ENCODE measurements at regions not wholly inside any gene's neighbourhood (a gene's known extent, or its start where the extent isn't known, plus 50 kb on each side); places are given as distances from the start of the nearest gene placed in this dataset.

- peaks cover 2% of the 10 kb centered on the region for H3K27me3 ChIP-seq (replicated peaks)
- no peak for DNase-seq
- H3K36me3 ChIP-seq (replicated peaks) = no peaks in the 10 kb centered on the region
- no peak overlapping the region for H3K27ac ChIP-seq
- TF ChIP-seq CTCF (IDR thresholded peaks at IDR 0.05; ENCODE audit: low read depth, low read length, missing control alignments) = no peak
- in situ Hi-C loops (cut with HindIII; ENCODE audit: low pct_ligation_motif_present, low sequenced_read_pairs) = no loop called here
- no peak overlapping the region for H3K4me3 ChIP-seq (ENCODE audit: low read depth, low read length)
These were observed 88.8 kb upstream of the SEPTIN5 start for GRCh38 chr22:19625331-19626041.

GRCh38 chr22:19626042-19626587, 88.2 kb upstream of the SEPTIN5 start:
- H3K27ac ChIP-seq = no peak overlapping the region
- no peak overlapping the region for H3K4me3 ChIP-seq (ENCODE audit: low read depth, low read length)
- in situ Hi-C loops (cut with HindIII; ENCODE audit: low pct_ligation_motif_present, low sequenced_read_pairs) = no loop called here
- no peak for TF ChIP-seq CTCF (IDR thresholded peaks at IDR 0.05; ENCODE audit: low read depth, low read length, missing control alignments)
- H3K27me3 ChIP-seq (replicated peaks) = peaks cover 2% of the 10 kb centered on the region
- no peak for DNase-seq
- no peaks in the 10 kb centered on the region for H3K36me3 ChIP-seq (replicated peaks)

DNA sequence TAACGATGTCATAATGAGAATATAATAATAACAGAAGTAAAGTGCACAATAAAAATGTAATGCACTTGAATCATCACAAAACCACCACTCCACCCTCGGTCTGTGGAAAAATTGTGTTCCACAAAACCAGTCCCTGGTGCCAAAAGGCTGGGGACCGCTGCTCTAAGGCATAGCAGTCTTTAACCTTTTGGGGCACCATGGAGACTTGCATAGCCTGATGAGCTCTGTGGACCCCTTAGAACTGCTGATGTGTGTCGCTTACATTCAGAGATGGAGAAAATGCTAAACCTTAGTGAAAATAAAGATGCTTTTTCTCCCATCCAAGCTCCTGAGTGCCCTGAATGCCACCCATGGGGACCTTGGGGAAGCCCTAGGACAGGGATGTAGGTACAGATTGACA, 87.6 kb upstream of the SEPTIN5 start:
- Histone ChIP-seq H3K27ac (no peak overlapping the region), H3K27me3 (replicated peaks) (peaks cover 2% of the 10 kb centered on the region), H3K36me3 (replicated peaks) (no peaks in the 10 kb centered on the region), H3K4me3 (ENCODE audit: low read depth, low read length) (no peak overlapping the region)
- in situ Hi-C loops (cut with HindIII; ENCODE audit: low pct_ligation_motif_present, low sequenced_read_pairs) = no loop called here
- DNase-seq = no peak
- no peak for TF ChIP-seq CTCF (IDR thresholded peaks at IDR 0.05; ENCODE audit: low read depth, low read length, missing control alignments)

DNA sequence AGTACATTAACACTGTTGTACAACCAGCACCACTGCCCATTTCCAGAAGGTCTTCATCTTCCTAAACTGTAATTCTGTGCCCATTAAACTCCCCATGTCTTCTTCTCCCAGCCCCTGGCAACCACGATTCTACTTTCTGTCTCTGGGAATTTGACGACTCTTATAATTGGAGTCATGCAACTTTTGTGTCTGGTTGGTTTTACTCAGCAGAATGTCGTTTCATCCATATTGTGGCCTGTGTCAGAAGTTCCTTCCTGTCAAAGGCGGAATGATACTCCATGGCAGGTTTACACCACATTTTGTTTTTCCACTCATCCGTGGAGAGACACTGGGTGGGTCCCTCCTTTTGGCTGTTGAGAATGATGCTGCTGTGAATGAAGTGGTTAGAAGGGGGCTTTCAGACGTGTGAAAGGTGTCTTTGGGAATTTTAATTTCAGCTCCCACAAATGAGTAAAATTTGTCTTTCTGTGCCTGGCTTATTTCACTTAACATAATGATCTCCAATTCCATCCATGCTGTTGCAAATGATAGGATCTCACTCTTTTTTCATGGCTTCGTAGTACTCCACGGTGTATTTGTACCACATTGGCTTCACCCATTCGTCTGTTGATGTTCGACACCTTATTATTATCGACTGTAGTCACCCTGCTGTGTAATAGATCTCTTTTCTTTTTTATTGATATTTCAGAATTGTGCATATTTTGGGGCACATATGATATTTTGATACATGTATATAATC, 86.1 kb upstream of the SEPTIN5 start:
- H3K27ac ChIP-seq = no peak overlapping the region
- H3K27me3 ChIP-seq (replicated peaks) = peaks cover 2% of the 10 kb centered on the region
- no peak for DNase-seq
- no peak overlapping the region for H3K4me3 ChIP-seq (ENCODE audit: low read depth, low read length)
- no peaks in the 10 kb centered on the region for H3K36me3 ChIP-seq (replicated peaks)
- TF ChIP-seq CTCF (IDR thresholded peaks at IDR 0.05; ENCODE audit: low read depth, low read length, missing control alignments) = no peak
- in situ Hi-C loops (cut with HindIII; ENCODE audit: low pct_ligation_motif_present, low sequenced_read_pairs) = no loop called here

DNA sequence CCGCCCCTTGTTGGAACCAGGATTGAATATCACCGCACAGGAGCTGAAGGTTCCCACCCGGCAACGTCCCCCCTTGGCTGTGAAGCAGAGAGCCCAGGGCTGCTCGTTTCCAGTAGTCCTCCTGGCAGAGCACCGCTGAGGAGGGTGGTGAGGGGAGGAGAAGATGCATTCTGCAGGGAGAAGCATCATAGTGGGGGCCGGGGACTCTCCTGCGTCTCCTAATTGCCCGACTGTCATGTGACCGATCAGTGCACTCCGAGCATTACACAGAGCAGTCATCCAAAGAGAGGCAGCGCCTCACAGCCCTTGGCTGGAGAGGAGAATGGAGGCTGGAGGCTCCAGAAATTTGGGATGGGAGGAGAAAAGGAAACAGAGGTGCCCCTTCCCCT, 85.0 kb upstream of the SEPTIN5 start:
- DNase-seq = no peak
- no peak for TF ChIP-seq CTCF (IDR thresholded peaks at IDR 0.05; ENCODE audit: low read depth, low read length, missing control alignments)
- in situ Hi-C loops (cut with HindIII; ENCODE audit: low pct_ligation_motif_present, low sequenced_read_pairs) = no loop called here
- Histone ChIP-seq H3K27ac (no peak overlapping the region), H3K27me3 (replicated peaks) (peaks cover 2% of the 10 kb centered on the region), H3K4me3 (ENCODE audit: low read depth, low read length) (no peak overlapping the region), H3K36me3 (replicated peaks) (no peaks in the 10 kb centered on the region)
